Endothelial cell of umbilical vein (primary cell): ENCODE measurements at regions not wholly inside any gene's neighbourhood (a gene's known extent, or its start where the extent isn't known, plus 50 kb on each side); places are given as distances from the start of the nearest gene placed in this dataset.

Experiments used
- BruUV-seq: library from RNA; stranded (reverse); fragments of 400-500 nt; replicated peaks from 2 replicates; lab custom pipeline; 2021; lab: Mats Ljungman, UMichigan
- CTCF ChIA-PET: fragments of 300-600, 350-600 bp; sonication (Branson Sonifier 250); formaldehyde crosslinking; loops from one replicate; lab custom pipeline; 2021; ENCODE audit warnings: antibody characterized with exemption, inconsistent platforms; lab: Charles Lee
- POLR2A ChIA-PET: fragments of 300-600, 350-600 bp; sonication (Branson Sonifier 250); formaldehyde crosslinking; loops from one replicate; lab custom pipeline; 2021; ENCODE audit warnings: antibody characterized with exemption, inconsistent platforms; lab: Charles Lee
- DNase-seq: peaks from one replicate; pipeline ENCODE4 v3.0.0-alpha.2; 2011; ENCODE audit warnings: low read depth, low spot score
- FAIRE-seq: peaks from 2 replicates; lab custom pipeline; 2011; peaks lifted over from hg19 to GRCh38; lab: Jason Lieb, UNC
- H2AFZ ChIP-seq: 2 replicates; pipeline ENCODE4 v1.6.0; 2012; ENCODE audit warnings: low read depth, low read length, control low read depth, inconsistent platforms
- H3K27ac ChIP-seq: 2 replicates; pipeline ENCODE4 v1.5.1; 2011; ENCODE audit warnings: low read depth, mild to moderate bottlenecking, control low read depth, low read length, moderate library complexity; ENCODE audit not compliant: insufficient read depth
- H3K27me3 ChIP-seq, 2 experiments: 2 replicates each; pipeline versions ENCODE4 v1.6.0 to v1.6.1; 2011; ENCODE audit warnings: low read length in 2 of 2, mixed read lengths in 1 of 2; ENCODE audit not compliant: control insufficient read depth in 2 of 2, insufficient read depth in 2 of 2
- H3K36me3 ChIP-seq, 2 experiments: 2 replicates in 1 of 2; 3 replicates in 1 of 2; pipeline ENCODE4 v1.5.1; 2011; ENCODE audit warnings: low read length in 2 of 2, mild to moderate bottlenecking in 1 of 2, moderate library complexity in 1 of 2; ENCODE audit not compliant: control insufficient read depth in 2 of 2, insufficient read depth in 2 of 2; ENCODE audit errors: extremely low read depth in 1 of 2
- H3K4me1 ChIP-seq: 3 replicates; pipeline ENCODE4 v1.5.1; 2011; ENCODE audit warnings: mild to moderate bottlenecking, low read length; ENCODE audit not compliant: control insufficient read depth, insufficient read depth; ENCODE audit errors: extremely low read depth
- H3K4me2 ChIP-seq: 2 replicates; pipeline ENCODE4 v1.6.1; 2011; ENCODE audit warnings: low read length, control low read depth, mixed read lengths; ENCODE audit not compliant: insufficient read depth
- H3K4me3 ChIP-seq, 3 experiments: fragments of 200-600 bp in 1 of 3; sonication (generic), shearing (Covaris generic) in 1 of 3; replicated peaks in 1 of 3; 2 replicates each; pipeline ENCODE4 v1.5.1; 2011 to 2016; ENCODE audit warnings: control low read depth in 3 of 3, low read length in 3 of 3, mild to moderate bottlenecking in 2 of 3, inconsistent platforms in 1 of 3, low read depth in 1 of 3, moderate library complexity in 1 of 3; ENCODE audit not compliant: insufficient read depth in 1 of 3
- H3K79me2 ChIP-seq: 2 replicates; pipeline ENCODE4 v1.6.0; 2012; ENCODE audit warnings: low read length, inconsistent platforms; ENCODE audit not compliant: control insufficient read depth, insufficient read depth
- H3K9ac ChIP-seq: replicated peaks from 2 replicates; pipeline ENCODE3; 2011; ENCODE audit warnings: low read length, control low read depth; ENCODE audit not compliant: insufficient read depth; ENCODE audit errors: extremely low read depth
- H3K9me1 ChIP-seq: replicated peaks from 3 replicates; pipeline ENCODE4 v1.6.0; 2011; ENCODE audit warnings: mild to moderate bottlenecking, low read length; ENCODE audit not compliant: control insufficient read depth, insufficient read depth; ENCODE audit errors: extremely low read depth
- H3K9me3 ChIP-seq: replicated peaks from 2 replicates; pipeline ENCODE4 v1.5.1; 2012; ENCODE audit warnings: low read length, inconsistent platforms; ENCODE audit not compliant: control insufficient read depth, insufficient read depth
- H4K20me1 ChIP-seq: replicated peaks from 2 replicates; pipeline ENCODE3; 2011; ENCODE audit warnings: mild to moderate bottlenecking, low read length; ENCODE audit not compliant: control insufficient read depth, insufficient read depth; ENCODE audit errors: extremely low read depth
- CTCF ChIP-seq, 2 donors: IDR thresholded peaks; 1 replicate in 1 of 2; 2 replicates in 1 of 2; pipeline ENCODE4 v1.5.1; 2011; ENCODE audit warnings: low read length in 2 of 2, mild to moderate bottlenecking in 2 of 2, moderate library complexity in 2 of 2, control low read depth in 1 of 2, inconsistent platforms in 1 of 2, low read depth in 1 of 2; ENCODE audit not compliant: insufficient read depth in 1 of 2; ENCODE audit errors: extremely low read depth in 1 of 2
- EZH2 ChIP-seq: IDR thresholded peaks from 2 replicates; pipeline ENCODE4 v1.6.1; 2012; ENCODE audit warnings: borderline replicate concordance, low read depth, mild to moderate bottlenecking, moderate library complexity, low read length, inconsistent platforms; ENCODE audit not compliant: severe bottlenecking
- FOS ChIP-seq: IDR thresholded peaks from 2 replicates; pipeline ENCODE4 v1.6.1; 2011; ENCODE audit warnings: mild to moderate bottlenecking, low read length, moderate library complexity, borderline replicate concordance; ENCODE audit not compliant: insufficient read depth
- GATA2 ChIP-seq: IDR thresholded peaks from 2 replicates; pipeline ENCODE4 v1.7.0; 2011; ENCODE audit warnings: low read depth, mild to moderate bottlenecking, moderate library complexity, mixed read lengths, low read length; ENCODE audit not compliant: insufficient read length, insufficient read depth
- JUN ChIP-seq: IDR thresholded peaks from 2 replicates; pipeline ENCODE4 v1.6.1; 2011; ENCODE audit warnings: borderline replicate concordance, low read depth; ENCODE audit not compliant: insufficient read length, insufficient read depth
- MAX ChIP-seq: IDR thresholded peaks from 2 replicates; pipeline ENCODE4 v1.6.1; 2011; ENCODE audit not compliant: insufficient read depth, insufficient read length
- MYC ChIP-seq: IDR thresholded peaks from one replicate; pipeline ENCODE4 v1.6.1; 2011; ENCODE audit warnings: mild to moderate bottlenecking, low read depth, low read length
- POLR2A ChIP-seq: IDR thresholded peaks from 2 replicates; pipeline ENCODE4 v1.6.1; 2012; ENCODE audit warnings: low read depth, mild to moderate bottlenecking, control low read depth, low read length
- POLR2AphosphoS5 ChIP-seq: IDR thresholded peaks from 2 replicates; pipeline ENCODE4 v1.6.1; 2012; ENCODE audit warnings: low read depth, mild to moderate bottlenecking, control low read depth, low read length, moderate library complexity; ENCODE audit not compliant: insufficient read depth
- dilution Hi-C: fragments of 300-500 bp; cut with MboI; formaldehyde crosslinking; loops from one replicate; pipeline ENCODE4 v1.15.0; 2019; ENCODE audit warnings: low sequenced_read_pairs; ENCODE audit not compliant: extremely low pct_ligation_motif_present
- intact Hi-C: fragments of 100-400 bp; cut with micrococcal nuclease; formaldehyde crosslinking; loops from one replicate; pipeline ENCODE4 v1.10.0; 2022

- H3K4me1 ChIP-seq: no peaks in the 10 kb centered on the region
- H3K27me3 ChIP-seq: no peaks in the 10 kb centered on the region
- FAIRE-seq (no peak), DNase-seq (no peak)
- ChIA-PET POLR2A (no interaction called here), CTCF (no interaction called here)
- H3K4me3 ChIP-seq: no peak overlapping the region
- H3K9me1 ChIP-seq: no peaks in the 10 kb centered on the region
- H2AFZ ChIP-seq: no peak overlapping the region
- no peak overlapping the region for H3K9ac ChIP-seq
- H3K27ac ChIP-seq: no peak overlapping the region
- H3K9me3 ChIP-seq: no peaks in the 10 kb centered on the region
- TF ChIP-seq CTCF (IDR thresholded peaks at IDR 0.05; ENCODE audit: extremely low read depth in 1 of 2, insufficient read depth in 1 of 2, low read depth in 1 of 2, low read length in 2 of 2) (no peak), MYC (no peak)
- H3K79me2 ChIP-seq: no peaks in the 10 kb centered on the region
- intact Hi-C loops (loop anchor here (5.0 kb wide), 1 partner anchor 1222 kb away; no protein-coding TSS in a partner anchor), dilution Hi-C loops (no loop called here)
- H3K4me2 ChIP-seq: no peak overlapping the region
- no peaks in the 10 kb centered on the region for H3K36me3 ChIP-seq
- no peaks in the 10 kb centered on the region for H4K20me1 ChIP-seq
- BruUV-seq: no TSS peak
Measured at GRCh38 chr2:60379216-60379615, 174.2 kb downstream of the BCL11A start.

DNA sequence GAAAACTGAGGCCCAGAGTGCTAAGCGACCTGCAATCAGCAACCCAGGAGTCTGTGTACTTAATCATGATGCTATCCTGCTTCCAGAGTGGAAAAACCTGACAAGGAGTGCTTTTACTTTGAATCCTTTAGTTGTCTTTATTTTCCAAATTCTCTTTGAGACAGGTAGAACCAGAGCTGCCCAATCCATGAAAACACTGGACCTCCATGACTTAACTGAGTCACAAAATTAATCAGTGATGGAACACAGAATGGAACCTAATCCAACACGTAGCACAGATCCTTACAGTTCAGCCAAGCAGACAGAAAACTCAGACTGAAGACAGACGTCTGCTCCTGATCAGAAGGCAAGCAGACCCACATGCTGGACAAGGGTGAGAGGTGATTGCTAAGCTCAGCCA lies 175.6 kb downstream of the BCL11A start:
- ChIA-PET CTCF (no interaction called here), POLR2A (no interaction called here)
- H3K9ac ChIP-seq: no peak overlapping the region
- H3K27ac ChIP-seq: no peak overlapping the region
- no peak overlapping the region for H3K4me2 ChIP-seq
- H3K79me2 ChIP-seq: no peaks in the 10 kb centered on the region
- dilution Hi-C loops: no loop called here
- H3K36me3 ChIP-seq: no peaks in the 10 kb centered on the region
- no TSS peak for BruUV-seq
- H2AFZ ChIP-seq: no peak overlapping the region
- intact Hi-C loops: loop anchor here (5.0 kb wide), 1 partner anchor 1221 kb away; no protein-coding TSS in a partner anchor
- no peaks in the 10 kb centered on the region for H4K20me1 ChIP-seq
- H3K4me3 ChIP-seq: no peak overlapping the region
- TF ChIP-seq MAX (no peak), FOS (no peak), MYC (no peak), JUN (no peak), POLR2A (no peak), POLR2AphosphoS5 (no peak), EZH2 (no peak), CTCF (IDR thresholded peaks at IDR 0.05; ENCODE audit: extremely low read depth in 1 of 2, insufficient read depth in 1 of 2, low read depth in 1 of 2, low read length in 2 of 2) (no peak), GATA2 (no peak)
- DNase-seq (no peak), FAIRE-seq (no peak)
- H3K9me3 ChIP-seq: no peaks in the 10 kb centered on the region
- H3K4me1 ChIP-seq: no peaks in the 10 kb centered on the region
- no peaks in the 10 kb centered on the region for H3K27me3 ChIP-seq
- H3K9me1 ChIP-seq: no peaks in the 10 kb centered on the region
